ENCODE measurements at regions not wholly inside any gene's neighbourhood (a gene's known extent, or its start where the extent isn't known, plus 50 kb on each side); places are given as distances from the start of the nearest gene placed in this dataset.

DNA sequence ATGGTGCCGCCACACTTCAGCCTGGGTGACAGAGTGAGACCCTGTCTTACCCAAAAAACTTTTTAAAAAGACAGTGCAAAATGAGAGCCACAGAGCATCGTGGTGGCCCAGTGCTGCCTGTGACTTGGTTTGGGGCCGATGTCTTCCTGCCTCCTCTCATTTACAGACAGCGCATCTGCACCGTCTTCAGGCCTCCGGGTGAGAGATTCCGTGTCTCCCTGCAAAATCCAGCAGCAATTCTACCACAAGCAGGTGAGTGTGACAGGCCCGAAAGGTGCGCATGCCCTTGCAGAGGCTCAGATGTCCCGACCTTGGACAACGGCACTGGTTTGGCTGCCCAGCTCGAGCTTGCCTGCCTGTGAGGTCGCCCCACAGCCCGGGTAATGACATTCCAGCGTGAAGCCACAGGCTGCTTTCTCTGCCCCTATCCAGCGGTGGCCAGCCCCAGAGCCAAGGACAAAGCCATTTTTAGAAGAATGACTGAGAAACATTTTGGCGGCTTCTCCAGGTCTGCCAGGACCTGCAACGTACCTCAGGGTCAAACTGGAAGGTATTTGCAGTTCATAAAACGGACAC lies 70.3 kb upstream of the RFLNA start:
- TF ChIP-seq, protein P1, sequence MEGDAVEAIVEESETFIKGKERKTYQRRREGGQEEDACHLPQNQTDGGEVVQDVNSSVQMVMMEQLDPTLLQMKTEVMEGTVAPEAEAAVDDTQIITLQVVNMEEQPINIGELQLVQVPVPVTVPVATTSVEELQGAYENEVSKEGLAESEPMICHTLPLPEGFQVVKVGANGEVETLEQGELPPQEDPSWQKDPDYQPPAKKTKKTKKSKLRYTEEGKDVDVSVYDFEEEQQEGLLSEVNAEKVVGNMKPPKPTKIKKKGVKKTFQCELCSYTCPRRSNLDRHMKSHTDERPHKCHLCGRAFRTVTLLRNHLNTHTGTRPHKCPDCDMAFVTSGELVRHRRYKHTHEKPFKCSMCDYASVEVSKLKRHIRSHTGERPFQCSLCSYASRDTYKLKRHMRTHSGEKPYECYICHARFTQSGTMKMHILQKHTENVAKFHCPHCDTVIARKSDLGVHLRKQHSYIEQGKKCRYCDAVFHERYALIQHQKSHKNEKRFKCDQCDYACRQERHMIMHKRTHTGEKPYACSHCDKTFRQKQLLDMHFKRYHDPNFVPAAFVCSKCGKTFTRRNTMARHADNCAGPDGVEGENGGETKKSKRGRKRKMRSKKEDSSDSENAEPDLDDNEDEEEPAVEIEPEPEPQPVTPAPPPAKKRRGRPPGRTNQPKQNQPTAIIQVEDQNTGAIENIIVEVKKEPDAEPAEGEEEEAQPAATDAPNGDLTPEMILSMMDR (IDR thresholded peaks at IDR 0.05; ENCODE audit: poor library complexity, severe bottlenecking), result no peak
- Histone ChIP-seq H3K4me1 (ENCODE audit: insufficient read depth, poor library complexity, severe bottlenecking) (no peaks in the 10 kb centered on the region), H3K9me3 (ENCODE audit: severe bottlenecking) (no peaks in the 10 kb centered on the region), H3K27me3 (ENCODE audit: insufficient read depth, poor library complexity, severe bottlenecking) (no peaks in the 10 kb centered on the region), H3K36me3 (ENCODE audit: low read depth) (no peaks in the 10 kb centered on the region), H3K4me3 (ENCODE audit: severe bottlenecking) (no peak overlapping the region), H3K27ac (ENCODE audit: poor library complexity, severe bottlenecking) (no peak overlapping the region)
- DNase-seq (ENCODE audit: low spot score) (no peak), ATAC-seq (ENCODE audit: low read depth) (no peak)

DNA sequence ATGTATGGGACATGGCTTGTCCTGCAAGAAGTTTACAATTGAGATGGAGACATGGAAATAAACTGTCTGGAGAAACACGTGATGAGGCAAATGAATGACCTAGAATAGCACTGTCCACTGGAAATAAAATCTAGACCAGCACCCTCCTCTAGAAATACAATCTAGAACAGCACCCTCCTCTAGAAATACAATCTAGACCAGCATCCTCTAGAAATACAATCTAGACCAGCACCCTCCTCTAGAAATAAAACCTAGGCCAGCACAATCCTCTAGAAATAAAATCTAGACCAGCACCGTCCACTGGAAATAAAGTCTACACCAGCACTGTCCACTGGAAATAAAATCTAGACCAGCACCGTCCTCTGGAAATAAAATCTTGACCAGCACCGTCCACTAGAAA lies 69.2 kb upstream of the RFLNA start:
- ATAC-seq (ENCODE audit: low read depth) (no peak), DNase-seq (ENCODE audit: low spot score) (no peak)
- TF ChIP-seq, protein P1 (IDR thresholded peaks at IDR 0.05; ENCODE audit: poor library complexity, severe bottlenecking), result no peak
- no peaks in the 10 kb centered on the region for H3K4me1 ChIP-seq (ENCODE audit: insufficient read depth, poor library complexity, severe bottlenecking)
- no peaks in the 10 kb centered on the region for H3K27me3 ChIP-seq (ENCODE audit: insufficient read depth, poor library complexity, severe bottlenecking)
- no peak overlapping the region for H3K4me3 ChIP-seq (ENCODE audit: severe bottlenecking)
- no peak overlapping the region for H3K27ac ChIP-seq (ENCODE audit: poor library complexity, severe bottlenecking)
- H3K36me3 ChIP-seq (ENCODE audit: low read depth), result no peaks in the 10 kb centered on the region
- no peaks in the 10 kb centered on the region for H3K9me3 ChIP-seq (ENCODE audit: severe bottlenecking)

DNA sequence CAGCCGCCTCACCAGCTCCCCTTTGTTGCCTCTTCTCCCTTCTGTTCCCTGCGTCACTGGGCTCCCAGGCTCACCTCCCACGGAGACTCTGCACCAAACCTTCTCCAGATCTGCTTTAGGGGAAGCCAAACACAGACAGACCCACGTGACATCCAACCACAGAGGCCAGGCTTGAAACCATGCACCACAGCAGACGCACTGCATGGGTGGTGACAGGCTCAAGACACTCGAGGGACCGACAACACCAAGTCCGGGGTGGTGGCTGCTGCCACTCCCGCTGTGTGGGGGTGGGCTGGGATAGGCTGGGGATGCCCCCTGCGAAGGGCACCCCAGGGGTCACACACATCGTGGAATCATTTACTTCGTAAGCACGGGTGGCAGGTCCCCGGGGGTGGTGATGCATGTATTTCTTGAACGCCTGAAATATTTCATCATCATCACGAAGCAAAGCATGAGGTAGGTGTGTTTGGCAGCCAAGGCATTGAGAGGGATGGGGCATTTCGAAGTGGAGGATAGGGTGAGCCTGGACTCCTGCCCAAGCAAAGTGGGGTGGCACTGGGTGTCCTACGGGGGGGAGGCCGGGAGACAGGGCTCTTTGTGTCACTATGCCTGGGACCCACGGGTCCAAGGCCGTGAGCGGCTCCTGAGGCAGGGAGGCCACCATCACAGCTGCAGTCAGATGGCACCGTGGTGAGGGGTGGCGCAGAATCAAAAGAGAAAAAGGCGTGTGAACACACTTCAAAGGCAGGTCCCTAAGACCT lies 66.8 kb upstream of the RFLNA start:
- no peak for ATAC-seq (ENCODE audit: low read depth)
- Histone ChIP-seq H3K27me3 (ENCODE audit: insufficient read depth, poor library complexity, severe bottlenecking) (no peaks in the 10 kb centered on the region), H3K36me3 (ENCODE audit: low read depth) (no peaks in the 10 kb centered on the region), H3K4me1 (ENCODE audit: insufficient read depth, poor library complexity, severe bottlenecking) (peaks cover 6% of the 10 kb centered on the region), H3K4me3 (ENCODE audit: severe bottlenecking) (no peak overlapping the region), H3K9me3 (ENCODE audit: severe bottlenecking) (no peaks in the 10 kb centered on the region), H3K27ac (ENCODE audit: poor library complexity, severe bottlenecking) (no peak overlapping the region)
- DNase-seq (ENCODE audit: low spot score), result no peak
- TF ChIP-seq, protein P1 (IDR thresholded peaks at IDR 0.05; ENCODE audit: poor library complexity, severe bottlenecking), result no peak

DNA sequence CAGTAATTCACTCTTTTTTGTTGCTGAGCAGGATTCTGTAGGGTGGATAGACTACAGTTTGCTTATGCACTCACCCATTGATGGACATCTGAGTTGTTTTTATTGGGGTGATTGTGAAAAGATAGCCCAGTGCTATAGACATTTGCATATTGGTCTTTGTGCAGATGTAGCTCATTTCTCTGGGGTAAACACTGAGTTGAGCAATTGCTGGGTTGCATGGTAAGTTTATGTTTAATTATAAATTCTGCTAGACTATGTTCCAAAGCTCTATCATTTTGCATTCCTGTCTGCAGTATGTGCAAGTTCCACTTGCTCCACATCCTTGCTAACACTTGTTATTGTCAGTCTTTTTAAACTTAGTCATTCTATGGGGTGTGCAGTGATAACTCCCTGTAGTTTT lies 65.4 kb upstream of the RFLNA start:
- Histone ChIP-seq H3K4me3 (ENCODE audit: severe bottlenecking) (no peak overlapping the region), H3K36me3 (ENCODE audit: low read depth) (no peaks in the 10 kb centered on the region)
- ATAC-seq (ENCODE audit: low read depth), result no peak

More for the DNA sequence above, 65.4 kb upstream of the RFLNA start:
- Histone ChIP-seq H3K9me3 (ENCODE audit: severe bottlenecking) (no peaks in the 10 kb centered on the region), H3K27me3 (ENCODE audit: insufficient read depth, poor library complexity, severe bottlenecking) (no peaks in the 10 kb centered on the region), H3K27ac (ENCODE audit: poor library complexity, severe bottlenecking) (no peak overlapping the region), H3K4me1 (ENCODE audit: insufficient read depth, poor library complexity, severe bottlenecking) (peaks cover 20% of the 10 kb centered on the region)
- no peak for DNase-seq (ENCODE audit: low spot score)
- TF ChIP-seq, protein P1 (IDR thresholded peaks at IDR 0.05; ENCODE audit: poor library complexity, severe bottlenecking), result no peak

All from RWPE2 (cell line).